Liver (tissue), 8 donors: ENCODE measurements at regions not wholly inside any gene's neighbourhood (a gene's known extent, or its start where the extent isn't known, plus 50 kb on each side); places are given as distances from the start of the nearest gene placed in this dataset.

ENCODE experiments used
- DNase-seq: peaks from one replicate; pipeline ENCODE4 v3.0.0-alpha.2; 2017; ENCODE audit warnings: low spot score
- H3K27ac ChIP-seq, 2 donors: one replicate each; pipeline ENCODE4 v1.7.0; 2013; ENCODE audit warnings: inconsistent platforms in 2 of 2, low read length in 2 of 2, control low read depth in 1 of 2, low read depth in 1 of 2, mild to moderate bottlenecking in 1 of 2
- H3K27me3 ChIP-seq, 4 donors: one replicate each; pipeline versions ENCODE4 v1.6.1 to v1.7.0; 2013; ENCODE audit warnings: low read length in 3 of 4, inconsistent platforms in 1 of 4, mild to moderate bottlenecking in 1 of 4, moderate library complexity in 1 of 4; ENCODE audit not compliant: control insufficient read depth in 4 of 4, insufficient read depth in 4 of 4
- H3K36me3 ChIP-seq, 4 donors: one replicate each; pipeline versions ENCODE4 v1.6.1 to v1.7.0; 2013; ENCODE audit warnings: low read length in 3 of 4, mild to moderate bottlenecking in 3 of 4, low read depth in 1 of 4, moderate library complexity in 1 of 4; ENCODE audit not compliant: control insufficient read depth in 4 of 4, insufficient read depth in 3 of 4
- H3K4me1 ChIP-seq, 4 donors: one replicate each; pipeline versions ENCODE4 v1.6.1 to v1.7.0; 2013; ENCODE audit warnings: low read length in 3 of 4, mild to moderate bottlenecking in 3 of 4, moderate library complexity in 1 of 4; ENCODE audit not compliant: control insufficient read depth in 4 of 4, insufficient read depth in 4 of 4
- H3K4me3 ChIP-seq, 3 donors: one replicate each; pipeline versions ENCODE4 v1.6.1 to v1.7.0; 2013; ENCODE audit warnings: low read length in 3 of 3, control low read depth in 1 of 3, low read depth in 1 of 3, mild to moderate bottlenecking in 1 of 3
- H3K9ac ChIP-seq, 2 donors: one replicate each; pipeline ENCODE4 v1.7.0; 2013; ENCODE audit warnings: low read length in 2 of 2, mild to moderate bottlenecking in 2 of 2, moderate library complexity in 2 of 2, control low read depth in 1 of 2, low read depth in 1 of 2
- H3K9me3 ChIP-seq, 4 donors: one replicate each; pipeline versions ENCODE4 v1.6.1 to v1.7.0; 2013; ENCODE audit warnings: low read length in 3 of 4; ENCODE audit not compliant: control insufficient read depth in 4 of 4
- EGR1 ChIP-seq, 2 donors: IDR thresholded peaks; 2 replicates each; pipeline ENCODE4 v1.6.1; 2016 to 2018; ENCODE audit warnings: antibody characterized with exemption in 2 of 2, low read depth in 2 of 2
- FOXA1 ChIP-seq: IDR thresholded peaks from 2 replicates; pipeline ENCODE4 v1.6.1; 2016; ENCODE audit warnings: antibody characterized with exemption
- FOXA2 ChIP-seq: IDR thresholded peaks from 2 replicates; pipeline ENCODE4 v1.6.1; 2016; ENCODE audit warnings: antibody characterized with exemption
- GABPA ChIP-seq, 2 donors: IDR thresholded peaks in 1 of 2; conservative IDR thresholded peaks in 1 of 2; 2 replicates each; pipeline ENCODE4 v1.6.1; 2016; ENCODE audit warnings: antibody characterized with exemption in 2 of 2, mild to moderate bottlenecking in 1 of 2, moderate library complexity in 1 of 2
- HNF4A ChIP-seq, 2 donors: conservative IDR thresholded peaks; 2 replicates each; pipeline ENCODE4 v1.6.1; 2016; ENCODE audit warnings: antibody characterized with exemption in 2 of 2, mild to moderate bottlenecking in 2 of 2
- HNF4G ChIP-seq: IDR thresholded peaks from 2 replicates; pipeline ENCODE4 v1.6.1; 2016; ENCODE audit warnings: antibody characterized with exemption
- JUND ChIP-seq, 2 donors: IDR thresholded peaks; 2 replicates each; pipeline ENCODE4 v1.6.1; 2016; ENCODE audit warnings: antibody characterized with exemption in 2 of 2
- NR2F2 ChIP-seq: IDR thresholded peaks from 2 replicates; pipeline ENCODE4 v1.6.1; 2016; ENCODE audit warnings: antibody characterized with exemption
- RXRA ChIP-seq, 2 donors: IDR thresholded peaks; 2 replicates each; pipeline ENCODE4 v1.6.1; 2017 to 2018; ENCODE audit warnings: antibody characterized with exemption in 2 of 2, mild to moderate bottlenecking in 1 of 2
- SP1 ChIP-seq: IDR thresholded peaks from 2 replicates; pipeline ENCODE4 v1.6.1; 2018; ENCODE audit warnings: antibody characterized with exemption, mild to moderate bottlenecking
- TAF1 ChIP-seq: conservative IDR thresholded peaks from 2 replicates; pipeline ENCODE4 v1.6.1; 2016; ENCODE audit warnings: antibody characterized with exemption, mild to moderate bottlenecking
- YY1 ChIP-seq: IDR thresholded peaks from 2 replicates; pipeline ENCODE4 v1.6.1; 2016; ENCODE audit warnings: antibody characterized with exemption, mild to moderate bottlenecking
- WGBS: extraction: QIAGEN DNeasy Blood & Tissue Kit; methylation state at CpG from one replicate; pipeline ENCODE4 v1.1.7; 2013; 5-methylcytosine and 5-hydroxymethylcytosine counted together
- TF ChIP-seq, protein P1 (sequence below): IDR thresholded peaks from 2 replicates; pipeline ENCODE4 v1.6.1; 2016; ENCODE audit warnings: antibody characterized with exemption
- TF ChIP-seq, protein P2 (sequence below): IDR thresholded peaks from 2 replicates; pipeline ENCODE4 v1.6.1; 2016; ENCODE audit warnings: antibody characterized with exemption
- TF ChIP-seq, protein P3 (sequence below): IDR thresholded peaks from 2 replicates; pipeline ENCODE4 v1.6.1; 2016; ENCODE audit warnings: antibody characterized with exemption
- TF ChIP-seq, protein P4 (sequence below): fragments of 150-350 bp; IDR thresholded peaks from 2 replicates; pipeline ENCODE4 v1.5.1; 2017; ENCODE audit warnings: improper control_type of control experiment, low read depth, low read length; ENCODE audit not compliant: missing input control
- donor health status: healthy.
- donor health status: healthy.
- donor health status: healthy.
- donor health status: healthy.
- donor health status: healthy.

DNA sequence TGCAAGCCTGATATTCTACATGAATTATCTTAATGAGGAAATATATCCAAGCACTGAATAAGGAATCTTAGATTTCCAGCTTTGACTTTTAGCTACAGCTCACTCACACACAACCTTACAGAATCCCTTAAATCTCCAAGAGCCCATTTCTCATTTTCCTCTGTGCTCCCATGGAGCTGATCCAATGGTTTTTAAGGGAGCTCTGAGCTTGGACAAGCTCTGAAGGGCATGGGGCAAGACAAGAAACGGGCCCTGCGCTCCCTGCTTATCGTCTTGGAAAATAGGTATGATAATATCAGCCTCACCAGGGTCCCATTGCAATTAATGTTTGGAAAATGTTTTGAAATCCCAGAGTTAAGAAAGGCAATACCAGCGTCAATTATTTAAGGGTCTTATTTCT is 1021.7 kb downstream of the NR2F1-AS1 start:
- WGBS: 88% methylated on average over 4 of the region's 4 CpGs
- no peaks in the 10 kb centered on the region for H3K27me3 ChIP-seq
- no peak overlapping the region for H3K27ac ChIP-seq
- H3K4me3 ChIP-seq: no peak overlapping the region
- H3K9ac ChIP-seq: no peak overlapping the region
- H3K9me3 ChIP-seq: no peaks in the 10 kb centered on the region
- H3K4me1 ChIP-seq: no peaks in the 10 kb centered on the region
- no peaks in the 10 kb centered on the region for H3K36me3 ChIP-seq
- DNase-seq: no peak
- no peak for TF ChIP-seq HNF4G
- TF ChIP-seq FOXA1: no peak
- TF ChIP-seq YY1: no peak
- TF ChIP-seq FOXA2: no peak
- TF ChIP-seq TAF1: no peak
- no peak for TF ChIP-seq JUND (IDR thresholded peaks at IDR 0.05)
- TF ChIP-seq, protein P1, sequence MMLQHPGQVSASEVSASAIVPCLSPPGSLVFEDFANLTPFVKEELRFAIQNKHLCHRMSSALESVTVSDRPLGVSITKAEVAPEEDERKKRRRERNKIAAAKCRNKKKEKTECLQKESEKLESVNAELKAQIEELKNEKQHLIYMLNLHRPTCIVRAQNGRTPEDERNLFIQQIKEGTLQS: no peak
- TF ChIP-seq, protein P2, sequence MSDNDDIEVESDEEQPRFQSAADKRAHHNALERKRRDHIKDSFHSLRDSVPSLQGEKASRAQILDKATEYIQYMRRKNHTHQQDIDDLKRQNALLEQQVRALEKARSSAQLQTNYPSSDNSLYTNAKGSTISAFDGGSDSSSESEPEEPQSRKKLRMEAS: no peak
- no peak for TF ChIP-seq GABPA (IDR thresholded peaks at IDR 0.05 in 1 of 2, conservative IDR thresholded peaks at IDR 0.05 in 1 of 2)
- TF ChIP-seq, protein P3, sequence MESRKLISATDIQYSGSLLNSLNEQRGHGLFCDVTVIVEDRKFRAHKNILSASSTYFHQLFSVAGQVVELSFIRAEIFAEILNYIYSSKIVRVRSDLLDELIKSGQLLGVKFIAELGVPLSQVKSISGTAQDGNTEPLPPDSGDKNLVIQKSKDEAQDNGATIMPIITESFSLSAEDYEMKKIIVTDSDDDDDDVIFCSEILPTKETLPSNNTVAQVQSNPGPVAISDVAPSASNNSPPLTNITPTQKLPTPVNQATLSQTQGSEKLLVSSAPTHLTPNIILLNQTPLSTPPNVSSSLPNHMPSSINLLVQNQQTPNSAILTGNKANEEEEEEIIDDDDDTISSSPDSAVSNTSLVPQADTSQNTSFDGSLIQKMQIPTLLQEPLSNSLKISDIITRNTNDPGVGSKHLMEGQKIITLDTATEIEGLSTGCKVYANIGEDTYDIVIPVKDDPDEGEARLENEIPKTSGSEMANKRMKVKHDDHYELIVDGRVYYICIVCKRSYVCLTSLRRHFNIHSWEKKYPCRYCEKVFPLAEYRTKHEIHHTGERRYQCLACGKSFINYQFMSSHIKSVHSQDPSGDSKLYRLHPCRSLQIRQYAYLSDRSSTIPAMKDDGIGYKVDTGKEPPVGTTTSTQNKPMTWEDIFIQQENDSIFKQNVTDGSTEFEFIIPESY: no peak

DNA sequence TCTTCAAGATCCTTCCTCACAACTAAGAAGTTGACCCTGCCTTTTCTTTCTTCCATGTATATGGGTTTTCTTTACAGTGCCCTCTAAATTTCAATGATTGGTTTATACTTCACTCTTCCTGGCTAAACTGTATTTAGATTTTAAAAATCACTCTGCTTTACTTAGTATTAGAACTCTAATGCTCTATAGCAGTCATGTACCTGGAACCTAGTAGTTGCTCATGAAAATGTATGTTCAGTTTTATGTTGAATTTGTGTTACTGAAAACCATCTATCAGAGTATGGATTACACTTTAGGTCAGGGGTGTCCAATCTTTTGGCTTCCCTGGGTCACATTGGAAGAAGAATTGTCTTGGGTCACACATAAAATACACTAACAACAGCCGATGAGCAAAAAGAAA is 1024.3 kb downstream of the NR2F1-AS1 start:
- Histone ChIP-seq H3K27ac (no peak overlapping the region), H3K27me3 (no peaks in the 10 kb centered on the region), H3K36me3 (no peaks in the 10 kb centered on the region), H3K9ac (no peak overlapping the region), H3K9me3 (no peaks in the 10 kb centered on the region), H3K4me1 (peaks cover 0 to 7% (median 3%) of the 10 kb centered on the region in 4 donors), H3K4me3 (no peak overlapping the region)
- TF ChIP-seq RXRA (IDR thresholded peaks at IDR 0.05) (no peak), HNF4A (conservative IDR thresholded peaks at IDR 0.05) (no peak), TAF1 (no peak), YY1 (no peak), GABPA (IDR thresholded peaks at IDR 0.05 in 1 of 2, conservative IDR thresholded peaks at IDR 0.05 in 1 of 2) (no peak), NR2F2 (no peak), SP1 (no peak), EGR1 (IDR thresholded peaks at IDR 0.05; ENCODE audit: low read depth in 2 of 2) (no peak), HNF4G (no peak)
- TF ChIP-seq, protein P3: no peak
- TF ChIP-seq, protein P2: no peak
- TF ChIP-seq, protein P1: no peak
- TF ChIP-seq, protein P4, sequence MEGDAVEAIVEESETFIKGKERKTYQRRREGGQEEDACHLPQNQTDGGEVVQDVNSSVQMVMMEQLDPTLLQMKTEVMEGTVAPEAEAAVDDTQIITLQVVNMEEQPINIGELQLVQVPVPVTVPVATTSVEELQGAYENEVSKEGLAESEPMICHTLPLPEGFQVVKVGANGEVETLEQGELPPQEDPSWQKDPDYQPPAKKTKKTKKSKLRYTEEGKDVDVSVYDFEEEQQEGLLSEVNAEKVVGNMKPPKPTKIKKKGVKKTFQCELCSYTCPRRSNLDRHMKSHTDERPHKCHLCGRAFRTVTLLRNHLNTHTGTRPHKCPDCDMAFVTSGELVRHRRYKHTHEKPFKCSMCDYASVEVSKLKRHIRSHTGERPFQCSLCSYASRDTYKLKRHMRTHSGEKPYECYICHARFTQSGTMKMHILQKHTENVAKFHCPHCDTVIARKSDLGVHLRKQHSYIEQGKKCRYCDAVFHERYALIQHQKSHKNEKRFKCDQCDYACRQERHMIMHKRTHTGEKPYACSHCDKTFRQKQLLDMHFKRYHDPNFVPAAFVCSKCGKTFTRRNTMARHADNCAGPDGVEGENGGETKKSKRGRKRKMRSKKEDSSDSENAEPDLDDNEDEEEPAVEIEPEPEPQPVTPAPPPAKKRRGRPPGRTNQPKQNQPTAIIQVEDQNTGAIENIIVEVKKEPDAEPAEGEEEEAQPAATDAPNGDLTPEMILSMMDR: no peak
- WGBS: 96% methylated on average over 1 of the region's 1 CpG
- DNase-seq: no peak
